ENCODE measurements at regions not wholly inside any gene's neighbourhood (a gene's known extent, or its start where the extent isn't known, plus 50 kb on each side); places are given as distances from the start of the nearest gene placed in this dataset.
"Not testable (repeated sequence)": the region's sequence is repeated elsewhere in the genome, so short reads cannot be mapped to it uniquely, and the experiment has no call there.

- no peak for TF ChIP-seq CTCF (conservative IDR thresholded peaks at IDR 0.05)
- Mint-ChIP-seq H3K9me3 (peaks cover 8% of the 10 kb centered on the region), H3K4me3 (no peak overlapping the region), H3K4me1 (ENCODE audit: unreplicated experiment) (peaks cover 8% of the 10 kb centered on the region), H3K27ac (no peak overlapping the region), H3K27me3 (no peaks in the 10 kb centered on the region), H3K36me3 (no peaks in the 10 kb centered on the region)
- DNase-seq (ENCODE audit: extremely low spot score, unreplicated experiment), result no peak
These were observed 906.0 kb upstream of the NXPH2 start for GRCh38 chr2:139686205-139686604.

- no peak overlapping the region for H3K27ac Mint-ChIP-seq
- H3K4me1 Mint-ChIP-seq (ENCODE audit: unreplicated experiment), result peaks cover 8% of the 10 kb centered on the region
- H3K36me3 Mint-ChIP-seq, result no peaks in the 10 kb centered on the region
- TF ChIP-seq CTCF (conservative IDR thresholded peaks at IDR 0.05), result no peak
- H3K9me3 Mint-ChIP-seq, result peaks cover 8% of the 10 kb centered on the region
- DNase-seq (ENCODE audit: extremely low spot score, unreplicated experiment), result no peak
- no peak overlapping the region for H3K4me3 Mint-ChIP-seq
- no peaks in the 10 kb centered on the region for H3K27me3 Mint-ChIP-seq
These were observed 905.1 kb upstream of the NXPH2 start for GRCh38 chr2:139685090-139685983.

GRCh38 chr2:139684286-139684860, 904.2 kb upstream of the NXPH2 start:
- peaks cover 12% of the 10 kb centered on the region for H3K9me3 Mint-ChIP-seq
- no peak overlapping the region for H3K4me3 Mint-ChIP-seq
- H3K4me1 Mint-ChIP-seq (ENCODE audit: unreplicated experiment), result peaks cover 8% of the 10 kb centered on the region
- no peaks in the 10 kb centered on the region for H3K36me3 Mint-ChIP-seq
- TF ChIP-seq CTCF (conservative IDR thresholded peaks at IDR 0.05), result no peak
- no peak overlapping the region for H3K27ac Mint-ChIP-seq
- DNase-seq (ENCODE audit: extremely low spot score, unreplicated experiment), result no peak
- H3K27me3 Mint-ChIP-seq, result no peaks in the 10 kb centered on the region

- Mint-ChIP-seq H3K36me3 (no peaks in the 10 kb centered on the region), H3K27me3 (no peaks in the 10 kb centered on the region), H3K4me1 (ENCODE audit: unreplicated experiment) (no peaks in the 10 kb centered on the region), H3K4me3 (no peak overlapping the region), H3K27ac (no peak overlapping the region), H3K9me3 (no peaks in the 10 kb centered on the region)
- TF ChIP-seq CTCF (conservative IDR thresholded peaks at IDR 0.05), result no peak
- DNase-seq (ENCODE audit: extremely low spot score, unreplicated experiment), result no peak
These were observed 894.4 kb upstream of the NXPH2 start for GRCh38 chr2:139674577-139674976.

GRCh38 chr2:139673447-139673846, 893.3 kb upstream of the NXPH2 start:
- DNase-seq (ENCODE audit: extremely low spot score, unreplicated experiment); H3K9me3 Mint-ChIP-seq; H3K27me3 Mint-ChIP-seq; H3K4me3 Mint-ChIP-seq; H3K27ac Mint-ChIP-seq; H3K36me3 Mint-ChIP-seq; H3K4me1 Mint-ChIP-seq (ENCODE audit: unreplicated experiment): not testable (repeated sequence)

GRCh38 chr2:139669675-139670074, 889.5 kb upstream of the NXPH2 start:
- Mint-ChIP-seq H3K27me3 (no peaks in the 10 kb centered on the region), H3K36me3 (no peaks in the 10 kb centered on the region), H3K9me3 (peaks cover 4% of the 10 kb centered on the region), H3K27ac (no peak overlapping the region), H3K4me1 (ENCODE audit: unreplicated experiment) (no peaks in the 10 kb centered on the region), H3K4me3 (no peak overlapping the region)
- TF ChIP-seq CTCF (conservative IDR thresholded peaks at IDR 0.05), result no peak
- DNase-seq (ENCODE audit: extremely low spot score, unreplicated experiment), result no peak

All from type B pancreatic cell (in vitro differentiated cells).